Fibroblast of villous mesenchyme (primary cell): ENCODE measurements at regions not wholly inside any gene's neighbourhood (a gene's known extent, or its start where the extent isn't known, plus 50 kb on each side); places are given as distances from the start of the nearest gene placed in this dataset. TPM values are rescaled to one million over a fixed set of nuclear protein-coding genes. Genes with fewer than 3 reads are reported as not detected.

Source experiments
- DNase-seq: peaks from one replicate; pipeline ENCODE4 v3.0.0-alpha.2; 2010; ENCODE audit warnings: low read depth
- H3K4me3 ChIP-seq: 2 replicates; pipeline ENCODE4 v1.5.1; 2011; ENCODE audit warnings: low read depth, mild to moderate bottlenecking, low read length
- small RNA-seq: library from RNA; depleted of rRNA; stranded (forward); fragments of <200 nt; gene quantifications from one replicate; pipeline ENCODE3, GENCODE V24; 2012
- TF ChIP-seq, protein P1 (sequence below): IDR thresholded peaks from 2 replicates; pipeline ENCODE4 v1.5.1; 2012; ENCODE audit warnings: low read depth, mild to moderate bottlenecking, low read length; ENCODE audit not compliant: insufficient read depth

DNA sequence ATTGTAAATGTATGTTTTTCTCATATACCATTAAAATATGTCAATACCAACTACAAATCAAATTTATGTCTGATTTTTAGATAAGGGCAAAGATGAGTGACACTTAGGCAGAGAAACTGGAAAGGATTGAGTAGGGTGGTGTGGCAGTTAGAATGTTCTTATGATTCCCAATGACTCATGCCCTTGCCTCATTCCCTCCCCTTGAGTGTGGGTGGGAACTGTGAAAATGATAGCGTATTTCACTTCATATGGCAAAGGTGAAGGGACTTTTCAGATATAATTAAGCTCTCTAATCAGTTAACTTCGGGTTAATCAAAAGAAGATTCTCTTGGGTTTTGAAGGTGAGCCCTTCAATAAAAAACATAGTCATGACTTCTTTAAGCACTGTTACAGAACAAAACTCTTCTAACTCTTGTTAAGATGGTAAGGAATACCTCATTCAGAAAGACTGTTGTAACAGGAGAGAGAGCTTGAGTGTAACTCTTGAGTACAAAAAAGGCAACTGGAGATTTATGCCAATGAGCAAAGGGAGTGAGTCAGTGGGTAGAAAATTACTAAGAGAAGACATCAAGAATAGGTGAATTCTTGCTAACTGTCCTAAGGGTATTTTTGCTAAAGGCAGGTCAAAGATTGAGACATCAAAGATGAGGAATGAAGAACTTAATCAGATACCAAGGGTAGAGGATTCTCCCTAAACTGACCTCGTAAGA, 329.5 kb downstream of the KCTD8 start:
- no peak overlapping the region for H3K4me3 ChIP-seq
- peak; percentile 3 for DNase-seq
- TF ChIP-seq, protein P1, sequence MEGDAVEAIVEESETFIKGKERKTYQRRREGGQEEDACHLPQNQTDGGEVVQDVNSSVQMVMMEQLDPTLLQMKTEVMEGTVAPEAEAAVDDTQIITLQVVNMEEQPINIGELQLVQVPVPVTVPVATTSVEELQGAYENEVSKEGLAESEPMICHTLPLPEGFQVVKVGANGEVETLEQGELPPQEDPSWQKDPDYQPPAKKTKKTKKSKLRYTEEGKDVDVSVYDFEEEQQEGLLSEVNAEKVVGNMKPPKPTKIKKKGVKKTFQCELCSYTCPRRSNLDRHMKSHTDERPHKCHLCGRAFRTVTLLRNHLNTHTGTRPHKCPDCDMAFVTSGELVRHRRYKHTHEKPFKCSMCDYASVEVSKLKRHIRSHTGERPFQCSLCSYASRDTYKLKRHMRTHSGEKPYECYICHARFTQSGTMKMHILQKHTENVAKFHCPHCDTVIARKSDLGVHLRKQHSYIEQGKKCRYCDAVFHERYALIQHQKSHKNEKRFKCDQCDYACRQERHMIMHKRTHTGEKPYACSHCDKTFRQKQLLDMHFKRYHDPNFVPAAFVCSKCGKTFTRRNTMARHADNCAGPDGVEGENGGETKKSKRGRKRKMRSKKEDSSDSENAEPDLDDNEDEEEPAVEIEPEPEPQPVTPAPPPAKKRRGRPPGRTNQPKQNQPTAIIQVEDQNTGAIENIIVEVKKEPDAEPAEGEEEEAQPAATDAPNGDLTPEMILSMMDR = no peak

DNA sequence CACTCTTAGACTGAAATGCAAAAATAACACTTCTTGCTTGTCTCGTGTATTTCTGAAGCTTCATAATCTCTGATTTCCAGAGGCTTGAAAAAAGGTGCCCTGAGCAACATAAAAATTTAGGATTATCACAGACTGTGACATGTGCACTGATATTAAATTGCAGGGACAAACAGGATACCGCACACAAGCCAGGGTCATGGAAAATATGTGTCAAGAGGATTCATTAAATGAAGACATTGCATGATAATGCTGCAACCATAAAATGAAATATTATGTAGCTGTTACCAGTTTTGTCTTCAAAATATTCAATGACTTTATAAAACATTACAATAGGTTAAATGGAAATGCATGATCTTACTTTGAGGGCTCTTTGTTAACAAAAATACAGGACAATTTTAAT, 328.0 kb downstream of the KCTD8 start:
- H3K4me3 ChIP-seq = no peak overlapping the region
- DNase-seq = no peak
- TF ChIP-seq, protein P1 = no peak

DNA sequence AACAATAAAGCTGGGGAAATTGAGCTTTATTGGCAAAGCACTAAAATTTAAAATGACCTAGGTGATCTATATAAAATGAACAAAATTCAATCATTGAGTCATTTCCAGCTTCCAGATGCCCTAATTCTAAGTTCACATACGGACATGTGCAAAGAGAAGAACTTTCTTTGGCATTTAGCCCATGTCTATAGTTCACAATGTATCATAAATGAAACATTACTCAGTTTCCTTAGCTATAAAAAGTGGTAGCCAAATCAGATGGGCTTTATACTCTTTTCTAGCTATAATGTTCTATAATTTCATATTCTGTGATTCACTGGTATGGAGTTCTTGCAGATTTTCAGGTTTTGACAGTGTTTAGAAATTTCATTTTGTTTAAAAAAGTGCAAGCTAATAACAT, 327.4 kb downstream of the KCTD8 start:
- DNase-seq = no peak
- TF ChIP-seq, protein P1 = no peak
- no peak overlapping the region for H3K4me3 ChIP-seq

Small RNA genes in the stretch of these regions (small RNA-seq; reads per million reads assigned to genes)
- not detected for gene AC098590.2
- not detected for gene RN7SL193P
